Panc1 (cell line): ENCODE measurements at regions not wholly inside any gene's neighbourhood (a gene's known extent, or its start where the extent isn't known, plus 50 kb on each side); places are given as distances from the start of the nearest gene placed in this dataset.

Experiments
- ATAC-seq: fragments of 200-7000 bp; cut with Tn5 transposase; 2 replicates; pipeline ENCODE4 v1.9.1; 2020; ENCODE audit warnings: mild to moderate bottlenecking, moderate library complexity
- BruUV-seq: library from RNA; stranded (reverse); fragments of 400-500 nt; replicated peaks from 2 replicates; lab custom pipeline; 2021; lab: Mats Ljungman, UMichigan
- CTCF ChIA-PET: fragments of 300-600 bp; sonication (Branson Sonifier 250); formaldehyde crosslinking; loops from one replicate; lab custom pipeline; 2022; ENCODE audit warnings: antibody characterized with exemption; lab: Charles Lee
- POLR2A ChIA-PET: fragments of 300-600 bp; sonication (Branson Sonifier 250); formaldehyde crosslinking; loops from one replicate; lab custom pipeline; 2022; ENCODE audit warnings: antibody characterized with exemption; lab: Charles Lee
- DNase-seq: peaks from one replicate; pipeline ENCODE4 v3.0.0-alpha.2; 2010; ENCODE audit warnings: low read depth, low spot score
- H3K27ac ChIP-seq: 2 replicates; pipeline ENCODE4 v1.5.1; 2011; ENCODE audit warnings: mild to moderate bottlenecking, low read length, inconsistent platforms
- H3K27me3 ChIP-seq: fragments of 200-500 bp; sonication (Bioruptor generic); 2 replicates; pipeline ENCODE4 v1.6.0; 2014; ENCODE audit warnings: low read length, inconsistent platforms; ENCODE audit not compliant: control insufficient read depth, insufficient read depth
- H3K36me3 ChIP-seq: fragments of 200-500 bp; sonication (Bioruptor generic); 2 replicates; pipeline ENCODE4 v1.5.1; 2014; ENCODE audit warnings: inconsistent platforms, mild to moderate bottlenecking, low read length, moderate library complexity; ENCODE audit not compliant: control insufficient read depth, insufficient read depth
- H3K4me1 ChIP-seq: 2 replicates; pipeline ENCODE4 v1.5.1; 2011; ENCODE audit warnings: inconsistent platforms, mild to moderate bottlenecking, low read length, moderate library complexity; ENCODE audit not compliant: control insufficient read depth, insufficient read depth
- H3K4me3 ChIP-seq, 2 experiments: 2 replicates each; pipeline ENCODE4 v1.5.1; 2011 to 2012; ENCODE audit warnings: low read depth in 2 of 2, low read length in 2 of 2, mild to moderate bottlenecking in 2 of 2, inconsistent platforms in 1 of 2, moderate library complexity in 1 of 2
- H3K9me3 ChIP-seq: fragments of 200-500 bp; sonication (Bioruptor generic); 2 replicates; pipeline ENCODE4 v1.5.1; 2014; ENCODE audit warnings: low read depth, mild to moderate bottlenecking, inconsistent platforms, low read length, moderate library complexity; ENCODE audit not compliant: control insufficient read depth, insufficient read depth
- CTCF ChIP-seq: fragments of 450-650 bp; IDR thresholded peaks from 2 replicates; pipeline ENCODE4 v1.5.1; 2017; ENCODE audit warnings: mild to moderate bottlenecking
- POLR2AphosphoS5 ChIP-seq: IDR thresholded peaks from 2 replicates; pipeline ENCODE4 v1.6.1; 2012; ENCODE audit warnings: mild to moderate bottlenecking, low read depth, low read length, moderate library complexity
- REST ChIP-seq, 2 experiments: IDR thresholded peaks; 2 replicates each; pipeline ENCODE4 v1.6.1; 2011 to 2012; ENCODE audit warnings: low read depth in 2 of 2, control low read depth in 1 of 2, low read length in 1 of 2, mild to moderate bottlenecking in 1 of 2, moderate library complexity in 1 of 2; ENCODE audit not compliant: insufficient read depth in 1 of 2
- SIN3A ChIP-seq: IDR thresholded peaks from 2 replicates; pipeline ENCODE4 v1.6.1; 2012; ENCODE audit warnings: low read depth, mild to moderate bottlenecking, low read length, moderate library complexity, borderline replicate concordance; ENCODE audit not compliant: insufficient read depth
- TCF7L2 ChIP-seq: IDR thresholded peaks from 2 replicates; pipeline ENCODE4 v1.6.1; 2011; ENCODE audit warnings: mild to moderate bottlenecking, low read depth, low read length, inconsistent platforms
- in situ Hi-C: cut with HindIII; loops from 2 replicates; pipeline ENCODE4 v1.10.0; 2016; ENCODE audit warnings: low sequenced_read_pairs, low pct_unique_long_range_greater_than_20kb
- intact Hi-C: fragments of 100-400 bp; cut with micrococcal nuclease; formaldehyde crosslinking; loops from one replicate; pipeline ENCODE4 v1.10.0; 2022; ENCODE audit not compliant: unreplicated experiment

DNA sequence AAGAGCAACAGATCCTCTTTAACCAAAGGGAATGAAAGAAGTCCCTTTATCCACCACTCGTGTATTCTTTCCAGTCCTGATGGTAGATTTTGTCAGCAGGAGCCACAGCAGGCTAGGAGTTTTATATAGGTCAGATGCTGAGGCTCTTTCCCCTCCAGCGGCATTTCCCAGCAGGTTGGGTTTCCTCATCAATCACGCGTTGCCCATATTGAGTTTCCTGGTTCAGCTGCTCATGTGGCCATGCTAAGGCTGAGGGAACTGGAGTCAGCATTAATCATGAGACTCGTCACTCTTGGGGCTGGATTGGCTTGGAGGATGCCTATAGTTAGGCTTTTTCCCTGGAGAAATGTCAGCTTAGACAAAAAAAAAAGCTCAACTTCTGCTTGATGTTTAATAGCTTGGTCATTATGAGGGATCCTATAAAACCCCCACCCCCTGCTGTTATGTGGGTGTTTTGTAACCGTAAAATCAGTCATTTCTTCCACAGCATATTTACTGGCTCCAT lies 193.4 kb upstream of the GAS1 start:
- intact Hi-C loops: no loop called here
- H3K4me1 ChIP-seq: no peaks in the 10 kb centered on the region
- no peaks in the 10 kb centered on the region for H3K9me3 ChIP-seq
- DNase-seq: no peak
- TF ChIP-seq SIN3A: no peak
- no peak for TF ChIP-seq POLR2AphosphoS5
- no peak for TF ChIP-seq REST (IDR thresholded peaks at IDR 0.05; ENCODE audit: insufficient read depth in 1 of 2, low read depth in 2 of 2, low read length in 1 of 2)
- no peak for TF ChIP-seq CTCF
- TF ChIP-seq TCF7L2: no peak
- no peak for ATAC-seq
- ChIA-PET POLR2A (no interaction called here), CTCF (no interaction called here)
- H3K4me3 ChIP-seq: no peak overlapping the region
- no TSS peak for BruUV-seq
- in situ Hi-C loops: no loop called here
- no peak overlapping the region for H3K27ac ChIP-seq
- no peaks in the 10 kb centered on the region for H3K36me3 ChIP-seq
- H3K27me3 ChIP-seq: no peaks in the 10 kb centered on the region

DNA sequence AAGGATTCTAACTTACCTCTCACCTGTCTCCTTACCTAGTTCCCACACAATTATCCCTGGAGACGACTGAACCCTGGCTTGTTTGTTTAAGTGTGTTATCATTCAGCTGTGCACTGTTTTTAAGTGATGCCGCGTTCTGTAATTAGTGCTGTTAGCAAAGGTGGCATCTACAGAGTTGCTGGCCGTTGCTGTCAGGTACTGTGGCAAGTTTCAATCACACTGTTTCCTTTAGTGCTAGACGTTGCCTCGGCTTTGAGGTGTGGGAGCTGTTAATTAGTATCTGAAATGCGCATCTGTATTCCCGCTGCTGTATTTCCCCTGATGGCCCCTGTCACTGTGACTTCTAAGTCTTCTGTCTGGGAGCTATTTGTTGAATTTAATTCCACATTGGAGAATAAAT lies 193.8 kb upstream of the GAS1 start:
- in situ Hi-C loops (no loop called here), intact Hi-C loops (no loop called here)
- Histone ChIP-seq H3K9me3 (no peaks in the 10 kb centered on the region), H3K4me1 (no peaks in the 10 kb centered on the region), H3K4me3 (no peak overlapping the region), H3K27ac (no peak overlapping the region), H3K27me3 (no peaks in the 10 kb centered on the region), H3K36me3 (no peaks in the 10 kb centered on the region)
- ATAC-seq: no peak
- TF ChIP-seq TCF7L2 (no peak), SIN3A (no peak), POLR2AphosphoS5 (no peak), REST (IDR thresholded peaks at IDR 0.05; ENCODE audit: insufficient read depth in 1 of 2, low read depth in 2 of 2, low read length in 1 of 2) (no peak), CTCF (no peak)
- ChIA-PET CTCF (no interaction called here), POLR2A (no interaction called here)
- no TSS peak for BruUV-seq
- DNase-seq: no peak
